Breast epithelium (tissue), 4 donors: ENCODE measurements at regions not wholly inside any gene's neighbourhood (a gene's known extent, or its start where the extent isn't known, plus 50 kb on each side); places are given as distances from the start of the nearest gene placed in this dataset.

ENCODE experiments used
- DNase-seq, 2 donors: peaks; one replicate each; pipeline ENCODE4 v3.0.0-alpha.2; 2019; ENCODE audit warnings: low spot score in 2 of 2
- H3K27ac ChIP-seq, 2 donors: fragments of 200-600 bp; sonication (generic) in 1 of 2; one replicate each; pipeline ENCODE4 v1.5.1; 2016 to 2019; ENCODE audit warnings: mild to moderate bottlenecking in 1 of 2
- H3K27me3 ChIP-seq, 2 donors: fragments of 200-600 bp; sonication (generic) in 1 of 2; one replicate each; pipeline versions ENCODE4 v1.5.1 to v1.6.0; 2017 to 2019; ENCODE audit warnings: control low read depth in 1 of 2, mild to moderate bottlenecking in 1 of 2
- H3K36me3 ChIP-seq: fragments of 200-600 bp; one replicate; pipeline ENCODE4 v1.5.1; 2019
- H3K4me1 ChIP-seq, 2 donors: fragments of 200-600 bp; sonication (generic); one replicate each; pipeline ENCODE4 v1.5.1; 2016 to 2019; ENCODE audit warnings: control low read depth in 1 of 2
- H3K4me3 ChIP-seq, 3 donors: fragments of 200-600 bp; sonication (generic); 1 replicate in 2 of 3; 2 replicates in 1 of 3; pipeline ENCODE4 v1.5.1; 2016 to 2019; ENCODE audit warnings: mild to moderate bottlenecking in 3 of 3, moderate library complexity in 2 of 3
- H3K9me3 ChIP-seq, 2 donors: fragments of 200-600 bp; sonication (generic) in 1 of 2; one replicate each; pipeline ENCODE4 v1.5.1; 2016 to 2019; ENCODE audit warnings: control low read depth in 1 of 2
- POLR2A ChIP-seq: fragments of 450-650 bp; IDR thresholded peaks from one replicate; pipeline ENCODE4 v1.6.1; 2016; ENCODE audit warnings: antibody characterized with exemption, mild to moderate bottlenecking, moderate library complexity
- POLR2AphosphoS5 ChIP-seq, 3 donors: sonication (generic); formaldehyde crosslinking; IDR thresholded peaks; one replicate each; pipeline ENCODE4 v1.6.1; 2017; ENCODE audit warnings: antibody characterized with exemption in 3 of 3
- intact Hi-C: fragments of 100-400 bp; cut with DNase I; formaldehyde crosslinking; loops from one replicate; pipeline ENCODE4 v1.15.1; 2023; ENCODE audit warnings: low total_unique reads
- TF ChIP-seq, protein P1 (sequence below), 3 donors: fragments of 450-650 bp; IDR thresholded peaks; one replicate each; pipeline ENCODE4 v1.5.1; 2016 to 2017; ENCODE audit warnings: antibody characterized with exemption in 3 of 3, mild to moderate bottlenecking in 3 of 3, moderate library complexity in 3 of 3

- no peak overlapping the region for H3K4me3 ChIP-seq
- TF ChIP-seq POLR2A: no peak
- TF ChIP-seq POLR2AphosphoS5 (IDR thresholded peaks at IDR 0.05): no peak
- TF ChIP-seq, protein P1, sequence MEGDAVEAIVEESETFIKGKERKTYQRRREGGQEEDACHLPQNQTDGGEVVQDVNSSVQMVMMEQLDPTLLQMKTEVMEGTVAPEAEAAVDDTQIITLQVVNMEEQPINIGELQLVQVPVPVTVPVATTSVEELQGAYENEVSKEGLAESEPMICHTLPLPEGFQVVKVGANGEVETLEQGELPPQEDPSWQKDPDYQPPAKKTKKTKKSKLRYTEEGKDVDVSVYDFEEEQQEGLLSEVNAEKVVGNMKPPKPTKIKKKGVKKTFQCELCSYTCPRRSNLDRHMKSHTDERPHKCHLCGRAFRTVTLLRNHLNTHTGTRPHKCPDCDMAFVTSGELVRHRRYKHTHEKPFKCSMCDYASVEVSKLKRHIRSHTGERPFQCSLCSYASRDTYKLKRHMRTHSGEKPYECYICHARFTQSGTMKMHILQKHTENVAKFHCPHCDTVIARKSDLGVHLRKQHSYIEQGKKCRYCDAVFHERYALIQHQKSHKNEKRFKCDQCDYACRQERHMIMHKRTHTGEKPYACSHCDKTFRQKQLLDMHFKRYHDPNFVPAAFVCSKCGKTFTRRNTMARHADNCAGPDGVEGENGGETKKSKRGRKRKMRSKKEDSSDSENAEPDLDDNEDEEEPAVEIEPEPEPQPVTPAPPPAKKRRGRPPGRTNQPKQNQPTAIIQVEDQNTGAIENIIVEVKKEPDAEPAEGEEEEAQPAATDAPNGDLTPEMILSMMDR (IDR thresholded peaks at IDR 0.05): no peak
- intact Hi-C loops: no loop called here
- no peak for DNase-seq
- no peaks in the 10 kb centered on the region for H3K9me3 ChIP-seq
- no peak overlapping the region for H3K27ac ChIP-seq
- H3K4me1 ChIP-seq: no peaks in the 10 kb centered on the region
- peaks cover 0 to 9% of the 10 kb centered on the region in 2 donors for H3K27me3 ChIP-seq
- H3K36me3 ChIP-seq: no peaks in the 10 kb centered on the region
These were observed 279.2 kb upstream of the SKOR2 start for GRCh38 chr18:47530695-47531094.

DNA sequence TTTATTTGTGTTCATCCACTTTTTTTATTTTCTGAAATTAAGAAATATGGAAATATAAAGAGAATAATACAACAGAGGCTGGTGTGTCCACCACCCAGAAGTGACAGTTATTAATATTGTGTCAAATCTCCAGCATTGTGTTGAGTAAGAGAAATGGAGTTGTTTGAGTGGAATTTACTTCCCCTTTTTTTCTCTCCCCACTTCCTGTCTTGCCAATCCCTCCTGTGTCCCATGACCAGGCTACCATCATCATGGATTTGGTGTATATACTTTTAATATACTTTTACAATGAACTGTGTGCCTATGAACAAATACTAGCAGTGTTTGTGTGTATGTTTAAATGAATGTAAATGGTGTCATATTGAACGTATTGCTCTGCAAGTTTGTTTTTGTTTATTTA is 276.9 kb upstream of the SKOR2 start:
- Histone ChIP-seq H3K4me1 (no peaks in the 10 kb centered on the region), H3K36me3 (no peaks in the 10 kb centered on the region), H3K4me3 (no peak overlapping the region), H3K9me3 (no peaks in the 10 kb centered on the region), H3K27me3 (peaks cover 0 to 9% of the 10 kb centered on the region in 2 donors), H3K27ac (no peak overlapping the region)
- intact Hi-C loops: loop anchor here (5.0 kb wide), 1 partner anchor 909 kb away; no protein-coding TSS in a partner anchor
- TF ChIP-seq POLR2A: no peak
- no peak for TF ChIP-seq POLR2AphosphoS5 (IDR thresholded peaks at IDR 0.05)
- TF ChIP-seq, protein P1 (IDR thresholded peaks at IDR 0.05): no peak
- DNase-seq: no peak

- Histone ChIP-seq H3K9me3 (no peaks in the 10 kb centered on the region), H3K27me3 (no peaks in the 10 kb centered on the region), H3K36me3 (no peaks in the 10 kb centered on the region), H3K4me1 (no peaks in the 10 kb centered on the region), H3K4me3 (no peak overlapping the region), H3K27ac (no peak overlapping the region)
- no peak for DNase-seq
- intact Hi-C loops: loop anchor here (5.0 kb wide), 1 partner anchor 911 kb away; no protein-coding TSS in a partner anchor
- TF ChIP-seq POLR2AphosphoS5 (IDR thresholded peaks at IDR 0.05): no peak
- TF ChIP-seq, protein P1 (IDR thresholded peaks at IDR 0.05): no peak
- no peak for TF ChIP-seq POLR2A
These were observed 274.7 kb upstream of the SKOR2 start for GRCh38 chr18:47526147-47526546.

- TF ChIP-seq POLR2AphosphoS5 (IDR thresholded peaks at IDR 0.05) (no peak), POLR2A (no peak)
- TF ChIP-seq, protein P1 (IDR thresholded peaks at IDR 0.05): no peak
- Histone ChIP-seq H3K4me3 (no peak overlapping the region), H3K27ac (no peak overlapping the region), H3K4me1 (no peaks in the 10 kb centered on the region), H3K9me3 (no peaks in the 10 kb centered on the region), H3K36me3 (no peaks in the 10 kb centered on the region), H3K27me3 (no peaks in the 10 kb centered on the region)
- intact Hi-C loops: no loop called here
- DNase-seq: no peak
These were observed 270.9 kb upstream of the SKOR2 start for GRCh38 chr18:47522359-47522758.

DNA sequence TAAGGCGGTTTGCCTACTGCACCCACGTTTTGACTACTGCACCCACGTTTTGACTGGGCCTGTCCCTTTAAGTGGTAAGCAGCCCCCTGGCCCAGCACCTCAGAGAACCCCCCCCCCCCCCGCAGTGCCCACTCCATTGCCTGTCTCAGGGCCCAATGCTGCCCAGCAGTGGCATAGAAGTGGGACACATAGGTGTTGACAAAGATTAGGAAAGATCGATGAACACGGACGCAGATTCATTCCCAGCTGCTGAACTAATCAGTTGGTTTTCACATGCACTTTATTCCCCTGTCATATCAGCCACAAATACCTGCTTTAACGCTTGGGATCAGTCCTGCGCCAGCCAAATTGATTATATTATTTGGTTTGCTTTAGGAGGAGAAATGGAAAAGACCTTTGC is 268.8 kb upstream of the SKOR2 start:
- H3K36me3 ChIP-seq: no peaks in the 10 kb centered on the region
- intact Hi-C loops: no loop called here
- H3K4me3 ChIP-seq: no peak overlapping the region
- no peak overlapping the region for H3K27ac ChIP-seq
- no peaks in the 10 kb centered on the region for H3K27me3 ChIP-seq
- DNase-seq: no peak
- H3K4me1 ChIP-seq: no peaks in the 10 kb centered on the region
- TF ChIP-seq, protein P1 (IDR thresholded peaks at IDR 0.05): no peak
- TF ChIP-seq POLR2AphosphoS5 (IDR thresholded peaks at IDR 0.05) (no peak), POLR2A (no peak)
- H3K9me3 ChIP-seq: no peaks in the 10 kb centered on the region
